ENCODE measurements at regions not wholly inside any gene's neighbourhood (a gene's known extent, or its start where the extent isn't known, plus 50 kb on each side); places are given as distances from the start of the nearest gene placed in this dataset.
A peak's percentile ranks its signal among the peaks of the same experiment; 100 is the strongest.

DNA sequence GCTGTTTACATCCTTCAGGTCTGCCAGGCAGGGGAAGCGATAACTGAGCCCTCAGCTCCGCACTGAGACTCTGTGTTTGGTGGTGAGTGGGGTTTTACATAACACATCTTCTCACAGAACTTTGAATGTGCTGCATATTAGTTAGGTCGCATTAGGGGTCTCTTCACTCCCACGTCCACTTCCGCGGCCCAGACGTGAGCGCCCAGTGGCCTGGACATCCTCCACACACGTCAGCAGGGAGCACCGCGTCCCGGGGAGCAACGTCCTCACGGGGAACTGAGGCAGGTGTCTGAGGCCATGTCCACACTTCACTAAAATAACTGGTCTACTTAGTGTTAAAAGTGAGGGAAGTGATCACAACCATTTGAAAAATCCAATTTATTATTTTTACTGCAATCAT is 100.4 kb upstream of the SATB2 start:
- CTCF ChIA-PET, result no interaction called here
- H3K36me3 ChIP-seq (ENCODE audit: control insufficient read depth, insufficient read depth, low read length), result no peaks in the 10 kb centered on the region
- BruUV-seq (replicated peaks), result no TSS peak

DNA sequence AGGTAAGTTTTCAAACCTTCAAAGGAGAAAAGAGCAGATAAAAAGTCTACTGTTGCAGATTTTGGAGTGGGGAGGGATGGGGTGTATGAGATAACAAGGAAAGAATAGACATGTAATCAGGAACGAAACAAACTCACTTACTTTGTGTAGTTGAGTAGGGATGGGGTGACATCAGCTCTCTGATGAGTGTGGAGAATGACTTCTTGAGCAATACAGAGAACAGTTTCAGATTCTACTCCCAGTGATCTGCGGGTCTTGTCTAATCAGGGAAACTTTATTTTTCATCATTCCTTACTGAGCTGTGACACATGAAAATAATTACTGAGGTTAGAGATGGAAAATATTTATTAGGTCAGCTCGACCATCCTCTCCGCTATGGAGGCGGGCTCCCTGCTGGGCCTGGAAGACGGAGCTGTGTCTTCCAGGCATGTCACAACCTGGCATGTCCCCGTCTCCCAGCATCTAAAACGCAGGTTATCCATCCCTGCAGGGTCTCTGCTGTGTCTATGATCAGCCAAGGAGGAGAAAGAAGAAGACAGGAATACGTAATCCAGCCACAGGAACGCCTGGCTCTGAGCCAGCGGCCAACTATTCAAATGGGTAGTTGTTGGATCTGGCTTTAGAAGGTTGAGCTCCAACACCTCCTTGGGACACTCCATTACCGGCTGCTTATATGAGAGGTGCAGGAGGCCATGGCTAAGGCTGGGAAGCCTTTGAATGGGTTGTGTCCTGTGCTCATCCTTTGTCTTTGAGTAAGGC is 99.0 kb upstream of the SATB2 start:
- intact Hi-C loops (cut with micrococcal nuclease; ENCODE audit: unreplicated experiment), result no loop called here
- peak; percentile 48; the same call in 1 of the 2 replicates for ATAC-seq

More for the DNA sequence above, 100.4 kb upstream of the SATB2 start:
- Histone ChIP-seq H3K9me3 (ENCODE audit: control insufficient read depth, insufficient read depth, low read depth, low read length) (no peaks in the 10 kb centered on the region), H3K4me3 (ENCODE audit: low read depth in 2 of 2, low read length in 2 of 2) (no peak overlapping the region), H3K27ac (ENCODE audit: low read length) (no peak overlapping the region), H3K27me3 (ENCODE audit: control insufficient read depth, insufficient read depth, low read length) (no peaks in the 10 kb centered on the region), H3K4me1 (ENCODE audit: control insufficient read depth, insufficient read depth, low read length) (no peaks in the 10 kb centered on the region)
- ATAC-seq, result no peak
- DNase-seq (ENCODE audit: low read depth, low spot score), result no peak
- TF ChIP-seq SIN3A (IDR thresholded peaks at IDR 0.05; ENCODE audit: borderline replicate concordance, insufficient read depth, low read depth, low read length), result no peak
- TF ChIP-seq, protein P1, sequence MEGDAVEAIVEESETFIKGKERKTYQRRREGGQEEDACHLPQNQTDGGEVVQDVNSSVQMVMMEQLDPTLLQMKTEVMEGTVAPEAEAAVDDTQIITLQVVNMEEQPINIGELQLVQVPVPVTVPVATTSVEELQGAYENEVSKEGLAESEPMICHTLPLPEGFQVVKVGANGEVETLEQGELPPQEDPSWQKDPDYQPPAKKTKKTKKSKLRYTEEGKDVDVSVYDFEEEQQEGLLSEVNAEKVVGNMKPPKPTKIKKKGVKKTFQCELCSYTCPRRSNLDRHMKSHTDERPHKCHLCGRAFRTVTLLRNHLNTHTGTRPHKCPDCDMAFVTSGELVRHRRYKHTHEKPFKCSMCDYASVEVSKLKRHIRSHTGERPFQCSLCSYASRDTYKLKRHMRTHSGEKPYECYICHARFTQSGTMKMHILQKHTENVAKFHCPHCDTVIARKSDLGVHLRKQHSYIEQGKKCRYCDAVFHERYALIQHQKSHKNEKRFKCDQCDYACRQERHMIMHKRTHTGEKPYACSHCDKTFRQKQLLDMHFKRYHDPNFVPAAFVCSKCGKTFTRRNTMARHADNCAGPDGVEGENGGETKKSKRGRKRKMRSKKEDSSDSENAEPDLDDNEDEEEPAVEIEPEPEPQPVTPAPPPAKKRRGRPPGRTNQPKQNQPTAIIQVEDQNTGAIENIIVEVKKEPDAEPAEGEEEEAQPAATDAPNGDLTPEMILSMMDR (IDR thresholded peaks at IDR 0.05), result no peak
- no peak for TF ChIP-seq TCF7L2 (IDR thresholded peaks at IDR 0.05; ENCODE audit: low read depth, low read length)
- no peak for TF ChIP-seq POLR2AphosphoS5 (IDR thresholded peaks at IDR 0.05; ENCODE audit: low read depth, low read length)
- TF ChIP-seq, protein P2, sequence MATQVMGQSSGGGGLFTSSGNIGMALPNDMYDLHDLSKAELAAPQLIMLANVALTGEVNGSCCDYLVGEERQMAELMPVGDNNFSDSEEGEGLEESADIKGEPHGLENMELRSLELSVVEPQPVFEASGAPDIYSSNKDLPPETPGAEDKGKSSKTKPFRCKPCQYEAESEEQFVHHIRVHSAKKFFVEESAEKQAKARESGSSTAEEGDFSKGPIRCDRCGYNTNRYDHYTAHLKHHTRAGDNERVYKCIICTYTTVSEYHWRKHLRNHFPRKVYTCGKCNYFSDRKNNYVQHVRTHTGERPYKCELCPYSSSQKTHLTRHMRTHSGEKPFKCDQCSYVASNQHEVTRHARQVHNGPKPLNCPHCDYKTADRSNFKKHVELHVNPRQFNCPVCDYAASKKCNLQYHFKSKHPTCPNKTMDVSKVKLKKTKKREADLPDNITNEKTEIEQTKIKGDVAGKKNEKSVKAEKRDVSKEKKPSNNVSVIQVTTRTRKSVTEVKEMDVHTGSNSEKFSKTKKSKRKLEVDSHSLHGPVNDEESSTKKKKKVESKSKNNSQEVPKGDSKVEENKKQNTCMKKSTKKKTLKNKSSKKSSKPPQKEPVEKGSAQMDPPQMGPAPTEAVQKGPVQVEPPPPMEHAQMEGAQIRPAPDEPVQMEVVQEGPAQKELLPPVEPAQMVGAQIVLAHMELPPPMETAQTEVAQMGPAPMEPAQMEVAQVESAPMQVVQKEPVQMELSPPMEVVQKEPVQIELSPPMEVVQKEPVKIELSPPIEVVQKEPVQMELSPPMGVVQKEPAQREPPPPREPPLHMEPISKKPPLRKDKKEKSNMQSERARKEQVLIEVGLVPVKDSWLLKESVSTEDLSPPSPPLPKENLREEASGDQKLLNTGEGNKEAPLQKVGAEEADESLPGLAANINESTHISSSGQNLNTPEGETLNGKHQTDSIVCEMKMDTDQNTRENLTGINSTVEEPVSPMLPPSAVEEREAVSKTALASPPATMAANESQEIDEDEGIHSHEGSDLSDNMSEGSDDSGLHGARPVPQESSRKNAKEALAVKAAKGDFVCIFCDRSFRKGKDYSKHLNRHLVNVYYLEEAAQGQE (IDR thresholded peaks at IDR 0.05; ENCODE audit: insufficient read depth in 1 of 2, low read depth in 2 of 2, low read length in 1 of 2), result no peak
- intact Hi-C loops (cut with micrococcal nuclease; ENCODE audit: unreplicated experiment), result no loop called here
- POLR2A ChIA-PET, result no interaction called here
- in situ Hi-C loops (cut with HindIII; ENCODE audit: low pct_unique_long_range_greater_than_20kb, low sequenced_read_pairs), result no loop called here

More for the DNA sequence above, 99.0 kb upstream of the SATB2 start:
- H3K4me1 ChIP-seq (ENCODE audit: control insufficient read depth, insufficient read depth, low read length), result no peaks in the 10 kb centered on the region
- in situ Hi-C loops (cut with HindIII; ENCODE audit: low pct_unique_long_range_greater_than_20kb, low sequenced_read_pairs), result no loop called here
- BruUV-seq (replicated peaks), result no TSS peak
- no peaks in the 10 kb centered on the region for H3K27me3 ChIP-seq (ENCODE audit: control insufficient read depth, insufficient read depth, low read length)
- TF ChIP-seq, protein P1 (IDR thresholded peaks at IDR 0.05), result no peak
- TF ChIP-seq SIN3A (IDR thresholded peaks at IDR 0.05; ENCODE audit: borderline replicate concordance, insufficient read depth, low read depth, low read length) (no peak), POLR2AphosphoS5 (IDR thresholded peaks at IDR 0.05; ENCODE audit: low read depth, low read length) (no peak), TCF7L2 (IDR thresholded peaks at IDR 0.05; ENCODE audit: low read depth, low read length) (no peak)
- TF ChIP-seq, protein P2 (IDR thresholded peaks at IDR 0.05; ENCODE audit: insufficient read depth in 1 of 2, low read depth in 2 of 2, low read length in 1 of 2), result no peak
- ChIA-PET CTCF (no interaction called here), POLR2A (no interaction called here)
- no peak overlapping the region for H3K4me3 ChIP-seq (ENCODE audit: low read depth in 2 of 2, low read length in 2 of 2)
- no peak for DNase-seq (ENCODE audit: low read depth, low spot score)
- H3K27ac ChIP-seq (ENCODE audit: low read length), result no peak overlapping the region
- no peaks in the 10 kb centered on the region for H3K36me3 ChIP-seq (ENCODE audit: control insufficient read depth, insufficient read depth, low read length)
- no peaks in the 10 kb centered on the region for H3K9me3 ChIP-seq (ENCODE audit: control insufficient read depth, insufficient read depth, low read depth, low read length)
